ACC112 (cell line): ENCODE measurements at regions not wholly inside any gene's neighbourhood (a gene's known extent, or its start where the extent isn't known, plus 50 kb on each side); places are given as distances from the start of the nearest gene placed in this dataset.

Experiments
- H2AFZ ChIP-seq: fragments of 200-600 bp; sonication (generic); one replicate; pipeline ENCODE4 v1.6.0; 2017; ENCODE audit warnings: antibody characterized with exemption, low read length; ENCODE audit not compliant: unreplicated experiment
- H3K27ac ChIP-seq: fragments of 200-600 bp; sonication (generic); 2 replicates; pipeline ENCODE4 v1.5.1; 2014; ENCODE audit warnings: low read depth, mild to moderate bottlenecking, antibody characterized with exemption, low read length, moderate library complexity
- H3K27me3 ChIP-seq: fragments of 200-600 bp; sonication (generic); 2 replicates; pipeline ENCODE4 v1.6.1; 2014; ENCODE audit warnings: mild to moderate bottlenecking, antibody characterized with exemption, low read length, moderate library complexity, mixed read lengths; ENCODE audit not compliant: insufficient read depth
- H3K36me3 ChIP-seq: fragments of 200-600 bp; sonication (generic); 2 replicates; pipeline ENCODE4 v1.6.1; 2016; ENCODE audit warnings: mild to moderate bottlenecking, antibody characterized with exemption, low read length, moderate library complexity, mixed read lengths; ENCODE audit not compliant: insufficient read depth
- H3K4me1 ChIP-seq: fragments of 200-600 bp; sonication (generic); one replicate; pipeline ENCODE4 v1.6.1; 2016; ENCODE audit warnings: low read length, mixed read lengths; ENCODE audit not compliant: insufficient read depth, unreplicated experiment, control insufficient read depth
- H3K4me3 ChIP-seq: fragments of 200-600 bp; sonication (generic); 2 replicates; pipeline ENCODE4 v1.5.1; 2014; ENCODE audit warnings: mild to moderate bottlenecking, low read depth, low read length
- H3K79me2 ChIP-seq: fragments of 200-600 bp; sonication (generic); one replicate; pipeline ENCODE4 v1.6.0; 2016; ENCODE audit warnings: low read length; ENCODE audit not compliant: control insufficient read depth, unreplicated experiment, insufficient read depth

DNA sequence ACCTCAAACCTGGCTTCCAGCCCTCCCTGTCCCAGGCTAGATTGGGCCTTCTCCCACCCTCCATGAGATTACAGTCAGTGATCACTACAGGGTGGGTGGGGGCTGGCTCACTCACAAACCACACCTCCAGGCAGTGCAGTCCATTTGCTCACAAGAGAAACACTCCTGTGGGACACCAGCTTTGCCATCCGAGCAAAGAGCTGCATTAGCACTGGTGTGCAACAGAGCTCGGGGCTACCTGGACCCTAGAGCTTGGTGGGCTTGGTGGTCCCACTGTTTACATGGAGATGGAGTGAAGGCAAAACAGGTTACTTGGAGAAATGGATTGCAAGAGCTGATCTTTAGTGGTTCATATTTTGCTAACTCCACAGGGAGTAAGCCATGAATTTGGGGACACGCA is 451.7 kb upstream of the ZMIZ1 start:
- no peaks in the 10 kb centered on the region for H3K36me3 ChIP-seq
- H3K79me2 ChIP-seq, result no peaks in the 10 kb centered on the region
- H3K4me3 ChIP-seq, result no peak overlapping the region
- no peaks in the 10 kb centered on the region for H3K4me1 ChIP-seq
- peaks cover 53% of the 10 kb centered on the region for H3K27me3 ChIP-seq
- H2AFZ ChIP-seq, result no peak overlapping the region
- H3K27ac ChIP-seq, result no peak overlapping the region

DNA sequence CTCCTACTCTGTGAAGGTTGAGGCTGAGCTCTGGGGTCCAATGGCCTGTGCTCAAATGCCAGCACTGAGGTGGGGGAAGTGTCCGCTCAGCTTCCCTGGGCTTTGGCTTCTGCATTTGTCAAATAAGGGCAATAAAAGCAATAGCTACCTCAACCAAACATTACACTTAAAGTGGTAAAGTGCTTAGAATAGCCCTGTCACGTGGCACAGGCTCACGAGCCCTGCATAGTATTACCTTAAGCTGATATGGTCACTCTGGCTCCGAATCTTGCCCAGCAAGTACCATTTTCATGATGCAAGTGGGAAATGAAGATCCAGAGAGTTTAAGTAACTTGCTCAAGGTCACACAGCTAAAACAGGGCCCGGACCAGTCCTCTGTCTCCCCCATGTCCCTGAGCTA is 451.1 kb upstream of the ZMIZ1 start:
- Histone ChIP-seq H3K4me3 (no peak overlapping the region), H3K79me2 (no peaks in the 10 kb centered on the region), H3K27ac (no peak overlapping the region), H3K36me3 (no peaks in the 10 kb centered on the region), H3K4me1 (no peaks in the 10 kb centered on the region), H2AFZ (no peak overlapping the region), H3K27me3 (peaks cover 53% of the 10 kb centered on the region)

DNA sequence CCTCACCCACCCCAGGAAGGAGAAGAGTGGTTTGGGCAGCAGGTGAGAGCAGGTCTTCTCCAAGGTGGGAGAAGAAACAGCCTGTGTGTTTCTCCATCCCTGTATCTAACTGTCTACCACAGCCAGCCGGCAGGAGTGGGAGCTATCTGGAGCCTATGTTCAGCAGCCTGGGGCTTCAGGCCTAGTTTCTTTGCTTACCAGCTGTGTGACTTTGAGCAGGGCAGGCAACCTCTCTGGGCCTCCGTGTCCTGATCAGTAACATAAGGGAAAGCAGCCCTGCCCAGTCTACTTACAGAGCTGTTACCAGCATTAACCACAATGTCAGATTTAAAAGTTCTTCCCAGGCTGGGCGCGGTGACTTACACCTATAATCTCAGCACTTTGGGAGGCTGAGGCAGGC is 450.7 kb upstream of the ZMIZ1 start:
- Histone ChIP-seq H3K27ac (no peak overlapping the region), H3K79me2 (no peaks in the 10 kb centered on the region), H3K27me3 (peaks cover 54% of the 10 kb centered on the region), H3K4me3 (no peak overlapping the region), H3K36me3 (no peaks in the 10 kb centered on the region), H2AFZ (no peak overlapping the region), H3K4me1 (no peaks in the 10 kb centered on the region)

DNA sequence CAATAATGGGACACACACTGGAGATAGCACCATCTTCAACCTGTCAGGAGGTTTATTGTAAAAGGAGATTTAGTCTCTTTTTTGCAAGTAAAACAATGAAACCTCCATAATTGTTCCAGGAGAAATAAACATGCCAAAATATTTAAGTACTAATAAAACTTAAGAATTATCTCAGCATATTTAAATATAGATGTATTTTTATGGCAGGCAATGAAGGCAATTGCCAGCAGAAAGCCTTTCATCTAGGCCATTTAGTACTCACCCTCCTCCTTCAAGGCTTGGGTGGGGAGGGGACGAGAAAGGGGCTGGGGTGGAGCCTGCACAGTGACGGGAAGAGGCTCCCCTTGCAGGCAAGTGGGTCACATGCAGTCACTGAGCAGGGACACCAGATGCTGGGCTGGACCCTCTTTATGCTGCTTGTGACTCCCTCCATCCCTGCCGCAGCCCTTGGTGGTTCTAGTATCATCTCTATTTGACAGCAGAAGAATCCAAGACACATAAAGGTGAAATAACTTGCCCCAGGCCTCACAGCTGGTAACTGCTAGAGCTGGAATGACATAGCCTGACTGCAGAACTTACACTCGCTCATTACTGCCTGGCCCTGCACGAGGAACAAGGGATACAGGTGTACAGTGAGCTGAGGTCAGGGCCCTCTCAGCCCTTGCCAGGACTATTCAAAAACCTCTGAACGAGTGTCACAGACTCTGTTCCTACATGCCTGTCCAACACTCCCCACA is 449.5 kb upstream of the ZMIZ1 start:
- no peak overlapping the region for H2AFZ ChIP-seq
- H3K27me3 ChIP-seq, result peaks cover 56% of the 10 kb centered on the region
- H3K36me3 ChIP-seq, result no peaks in the 10 kb centered on the region
- no peak overlapping the region for H3K27ac ChIP-seq
- no peak overlapping the region for H3K4me3 ChIP-seq
- no peaks in the 10 kb centered on the region for H3K4me1 ChIP-seq
- no peaks in the 10 kb centered on the region for H3K79me2 ChIP-seq

DNA sequence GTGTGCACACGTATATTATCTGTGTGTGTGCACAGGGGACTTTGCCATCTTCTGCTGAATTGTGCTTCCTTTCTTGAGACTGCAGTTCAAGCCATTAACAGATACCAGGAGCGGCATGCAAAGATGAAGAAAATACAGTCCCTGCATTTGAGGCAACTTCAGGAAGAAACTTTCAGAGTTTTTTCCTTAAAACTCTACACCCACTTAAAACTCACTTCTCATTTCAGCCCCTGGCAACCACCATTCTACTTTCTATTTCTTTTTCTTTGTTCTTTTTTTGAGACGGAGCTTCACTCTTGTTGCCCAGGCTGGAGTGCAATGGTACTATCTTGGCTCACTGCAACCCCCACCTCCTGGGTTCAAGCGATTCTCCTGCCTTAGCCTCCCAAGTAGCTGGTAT is 448.9 kb upstream of the ZMIZ1 start:
- Histone ChIP-seq H3K27me3 (peaks cover 56% of the 10 kb centered on the region), H3K36me3 (no peaks in the 10 kb centered on the region), H3K27ac (no peak overlapping the region), H2AFZ (no peak overlapping the region), H3K4me1 (no peaks in the 10 kb centered on the region), H3K4me3 (no peak overlapping the region), H3K79me2 (no peaks in the 10 kb centered on the region)

DNA sequence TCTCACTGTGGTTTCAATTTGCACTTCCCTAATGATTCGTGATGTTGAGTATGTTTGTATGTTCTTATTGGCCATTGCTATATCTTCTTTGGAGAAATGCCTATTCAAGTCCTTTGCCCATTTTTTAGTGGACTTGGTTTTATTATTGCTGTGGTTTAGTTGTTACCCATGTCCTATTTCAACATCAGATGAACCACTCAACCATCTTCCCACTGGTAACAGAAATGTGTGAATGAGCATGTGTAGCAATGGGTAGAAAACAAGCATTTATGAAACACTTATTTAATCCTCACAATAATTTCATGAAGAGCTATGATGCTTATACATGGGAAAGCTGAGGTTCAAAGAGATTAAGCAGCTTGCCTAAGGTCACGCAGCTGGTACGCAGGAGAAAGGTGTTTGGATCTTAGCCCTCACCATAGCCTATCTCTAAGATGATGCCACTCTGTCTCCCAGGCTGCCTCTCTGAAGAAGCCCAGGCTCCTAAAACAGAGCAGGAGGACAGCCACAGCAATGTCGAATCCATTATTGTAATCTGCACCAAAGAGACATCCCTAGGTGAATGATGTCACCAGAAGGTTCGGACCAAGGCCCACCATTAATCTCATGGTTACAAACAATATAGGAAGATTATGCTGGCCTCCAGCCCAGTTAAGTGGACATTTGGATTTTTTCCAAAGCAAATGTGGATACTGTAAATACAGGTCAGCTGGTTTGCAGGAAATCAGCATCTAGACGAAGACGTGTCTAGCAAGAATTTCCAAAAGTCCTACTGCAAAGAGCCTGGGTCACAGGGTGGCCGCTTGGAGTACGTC is 447.6 kb upstream of the ZMIZ1 start:
- Histone ChIP-seq H3K4me1 (no peaks in the 10 kb centered on the region), H3K27me3 (peaks cover 45% of the 10 kb centered on the region), H3K4me3 (no peak overlapping the region), H2AFZ (no peak overlapping the region), H3K79me2 (no peaks in the 10 kb centered on the region), H3K36me3 (no peaks in the 10 kb centered on the region), H3K27ac (no peak overlapping the region)

DNA sequence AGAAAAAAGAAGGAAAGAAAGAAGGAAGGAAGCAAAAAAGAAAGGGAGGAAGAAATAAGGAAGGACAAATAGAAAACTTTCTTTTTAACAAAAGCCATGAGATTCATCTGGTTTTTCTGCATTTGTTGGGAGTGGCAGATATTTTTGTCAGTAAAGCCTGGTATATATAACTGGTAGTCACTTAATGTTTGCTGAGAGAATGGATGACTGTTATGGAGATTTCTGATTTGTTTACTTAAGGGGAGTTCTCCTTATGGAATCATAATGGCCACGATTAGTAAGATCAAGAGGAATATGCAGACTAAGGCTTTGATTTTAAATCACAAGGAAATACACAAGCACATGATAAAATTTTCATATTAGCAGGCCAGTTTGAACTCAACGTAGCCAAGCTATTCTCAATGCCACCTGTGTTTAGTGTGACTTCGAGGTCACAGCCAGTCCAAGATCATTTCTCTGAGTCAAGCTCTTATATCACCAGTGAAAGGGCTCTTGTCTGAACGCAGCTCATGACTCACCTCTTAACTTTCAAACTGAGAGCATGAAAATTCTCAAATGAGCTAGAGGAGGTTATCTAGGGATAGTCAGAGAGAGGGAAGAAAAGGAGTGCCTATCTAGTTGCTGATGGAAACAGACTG is 445.1 kb upstream of the ZMIZ1 start:
- no peaks in the 10 kb centered on the region for H3K36me3 ChIP-seq
- no peak overlapping the region for H2AFZ ChIP-seq
- H3K4me3 ChIP-seq, result no peak overlapping the region
- peaks cover 41% of the 10 kb centered on the region for H3K27me3 ChIP-seq
- no peaks in the 10 kb centered on the region for H3K4me1 ChIP-seq
- no peaks in the 10 kb centered on the region for H3K79me2 ChIP-seq
- H3K27ac ChIP-seq, result no peak overlapping the region

DNA sequence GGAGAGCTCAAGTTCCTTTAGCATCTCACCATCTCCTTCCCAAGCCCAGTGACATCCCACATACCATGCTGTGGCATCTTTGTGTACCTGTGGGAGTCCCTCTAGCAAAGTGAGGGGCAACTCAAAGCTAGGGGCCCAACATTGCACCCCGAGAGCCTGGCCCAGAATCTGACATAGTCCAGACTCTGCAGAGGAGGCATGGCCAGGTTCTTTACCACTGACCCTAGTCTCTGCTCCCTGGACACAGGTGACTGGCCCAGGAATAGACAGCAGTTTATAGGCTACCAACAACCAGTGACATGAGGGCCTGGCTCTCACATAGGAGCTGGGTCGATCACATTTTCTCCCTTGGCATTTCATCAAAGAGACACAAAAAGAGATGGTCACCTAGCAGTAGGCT is 444.0 kb upstream of the ZMIZ1 start:
- no peak overlapping the region for H3K4me3 ChIP-seq
- H3K36me3 ChIP-seq, result no peaks in the 10 kb centered on the region
- peaks cover 43% of the 10 kb centered on the region for H3K27me3 ChIP-seq
- no peaks in the 10 kb centered on the region for H3K4me1 ChIP-seq
- H2AFZ ChIP-seq, result no peak overlapping the region
- no peak overlapping the region for H3K27ac ChIP-seq
- H3K79me2 ChIP-seq, result no peaks in the 10 kb centered on the region

DNA sequence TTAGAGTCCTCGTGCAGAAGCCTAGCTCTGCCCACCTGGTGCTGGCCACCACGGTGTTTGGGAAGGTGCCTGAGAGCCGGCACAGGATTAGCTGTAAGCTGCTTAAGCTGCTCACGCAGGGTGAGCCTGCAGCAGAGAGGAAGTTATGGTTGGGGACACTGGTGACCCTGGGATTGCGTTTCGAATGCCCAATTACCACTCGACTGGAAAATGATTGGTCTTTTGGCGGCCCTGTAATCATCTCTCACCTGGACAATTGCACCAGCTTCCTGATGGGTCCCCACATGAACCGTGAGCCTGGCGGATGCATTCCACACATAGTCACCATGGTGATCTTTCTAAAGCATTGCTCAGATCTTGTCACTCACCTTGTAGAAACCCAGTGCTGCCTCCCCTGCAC is 442.3 kb upstream of the ZMIZ1 start:
- H3K36me3 ChIP-seq, result no peaks in the 10 kb centered on the region
- peaks cover 36% of the 10 kb centered on the region for H3K27me3 ChIP-seq
- H3K27ac ChIP-seq, result no peak overlapping the region
- no peak overlapping the region for H3K4me3 ChIP-seq
- H2AFZ ChIP-seq, result no peak overlapping the region
- no peaks in the 10 kb centered on the region for H3K4me1 ChIP-seq
- H3K79me2 ChIP-seq, result no peaks in the 10 kb centered on the region

DNA sequence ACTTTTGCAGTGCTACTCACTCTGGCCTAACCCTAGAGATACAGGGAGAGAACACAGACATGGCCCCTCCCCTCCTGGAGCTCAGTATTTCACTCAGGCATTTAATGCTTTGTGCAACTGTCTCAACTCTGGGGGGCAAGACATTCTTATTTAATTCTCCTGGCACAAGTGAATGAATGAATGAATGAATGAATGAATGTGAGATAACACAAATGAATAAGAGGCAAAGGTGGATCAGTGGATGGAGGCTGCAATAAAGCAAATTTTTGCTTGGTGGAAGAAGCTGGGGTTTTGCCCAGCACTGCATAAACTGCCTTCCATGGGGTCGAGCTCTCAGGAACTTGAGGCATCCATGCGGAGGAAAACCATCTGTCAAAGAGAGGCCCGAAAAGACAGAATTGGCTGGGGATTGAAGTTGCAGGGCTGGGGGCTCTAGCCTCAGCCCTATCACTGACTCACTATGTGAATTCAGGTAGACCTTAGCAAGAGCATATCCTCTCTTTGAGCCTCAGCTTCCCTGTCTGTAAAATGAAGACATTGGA is 441.4 kb upstream of the ZMIZ1 start:
- no peak overlapping the region for H3K4me3 ChIP-seq
- H2AFZ ChIP-seq, result no peak overlapping the region
- H3K4me1 ChIP-seq, result no peaks in the 10 kb centered on the region
- no peaks in the 10 kb centered on the region for H3K36me3 ChIP-seq
- no peak overlapping the region for H3K27ac ChIP-seq
- H3K27me3 ChIP-seq, result peaks cover 28% of the 10 kb centered on the region; the same call in 1 of the 2 replicates
- H3K79me2 ChIP-seq, result no peaks in the 10 kb centered on the region
